WTC11 (cell line): ENCODE measurements at regions not wholly inside any gene's neighbourhood (a gene's known extent, or its start where the extent isn't known, plus 50 kb on each side); places are given as distances from the start of the nearest gene placed in this dataset.

Experiments
- ATAC-seq: fragments of 200-7000 bp; cut with Tn5 transposase; 2 replicates; pipeline ENCODE4 v1.10.0; 2021; ENCODE audit warnings: mild to moderate bottlenecking, moderate library complexity
- CTCF ChIA-PET: fragments of 300-600 bp; sonication (Branson Sonifier 250); formaldehyde crosslinking; loops from one replicate; lab custom pipeline; 2021; ENCODE audit warnings: antibody characterized with exemption; lab: Charles Lee
- POLR2A ChIA-PET: fragments of 350-600 bp; sonication (Branson Sonifier 250); formaldehyde crosslinking; loops from one replicate; lab custom pipeline; 2021; ENCODE audit warnings: antibody characterized with exemption; lab: Charles Lee
- DNase-seq: peaks from one replicate; pipeline ENCODE4 v3.0.0; 2021; ENCODE audit warnings: low spot score
- H3K27ac Mint-ChIP-seq: 2 replicates; pipeline ENCODE4 v1.8.0; 2021; ENCODE audit warnings: mixed read lengths
- H3K27me3 Mint-ChIP-seq: 2 replicates; pipeline ENCODE4 v1.8.0; 2021; ENCODE audit warnings: low read depth, mild to moderate bottlenecking, moderate library complexity, mixed read lengths
- H3K36me3 Mint-ChIP-seq: 2 replicates; pipeline ENCODE4 v1.8.0; 2021; ENCODE audit warnings: mixed read lengths
- H3K4me1 Mint-ChIP-seq: 2 replicates; pipeline ENCODE4 v1.8.0; 2022; ENCODE audit warnings: mixed read lengths
- H3K4me3 Mint-ChIP-seq: 2 replicates; pipeline ENCODE4 v1.8.0; 2021; ENCODE audit warnings: mild to moderate bottlenecking, moderate library complexity, mixed read lengths
- H3K9me3 Mint-ChIP-seq: 2 replicates; pipeline ENCODE4 v1.8.0; 2021; ENCODE audit warnings: mixed read lengths
- AFF4 ChIP-seq: sonication (generic); formaldehyde crosslinking; IDR thresholded peaks from 2 replicates; pipeline ENCODE4 v1.8.1; 2023; ENCODE audit warnings: mild to moderate bottlenecking, missing genetic modification reagents, borderline replicate concordance
- ARID4B ChIP-seq: sonication (generic); formaldehyde crosslinking; IDR thresholded peaks from 2 replicates; pipeline ENCODE4 v1.8.0; 2023; ENCODE audit warnings: missing genetic modification reagents, mild to moderate bottlenecking, borderline replicate concordance
- E2F1 ChIP-seq: sonication (generic); formaldehyde crosslinking; IDR thresholded peaks from 2 replicates; pipeline ENCODE4 v1.8.0; 2022; ENCODE audit warnings: mild to moderate bottlenecking, missing genetic modification reagents
- FOXJ3 ChIP-seq: sonication (generic); formaldehyde crosslinking; IDR thresholded peaks from 2 replicates; pipeline ENCODE4 v1.9.0; 2021; ENCODE audit warnings: missing genetic modification reagents, mild to moderate bottlenecking, borderline replicate concordance
- GABPB1 ChIP-seq: sonication (generic); formaldehyde crosslinking; IDR thresholded peaks from 2 replicates; pipeline ENCODE4 v1.8.1; 2023; ENCODE audit warnings: mild to moderate bottlenecking, missing genetic modification reagents
- MLX ChIP-seq: sonication (generic); formaldehyde crosslinking; IDR thresholded peaks from 2 replicates; pipeline ENCODE4 v1.8.1; 2023; ENCODE audit warnings: mild to moderate bottlenecking, missing genetic modification reagents, moderate library complexity
- NR1H2 ChIP-seq: sonication (generic); formaldehyde crosslinking; IDR thresholded peaks from 2 replicates; pipeline ENCODE4 v1.9.0; 2021; ENCODE audit warnings: mild to moderate bottlenecking, moderate library complexity, missing genetic modification reagents
- NR2C2 ChIP-seq: sonication (generic); formaldehyde crosslinking; IDR thresholded peaks from 2 replicates; pipeline ENCODE4 v1.8.0; 2022; ENCODE audit warnings: mild to moderate bottlenecking, missing genetic modification reagents
- RELA ChIP-seq: sonication (generic); formaldehyde crosslinking; IDR thresholded peaks from 2 replicates; pipeline ENCODE4 v1.8.1; 2022; ENCODE audit warnings: missing genetic modification reagents, mild to moderate bottlenecking, borderline replicate concordance
- RORB ChIP-seq: fragments of 250-450 bp; sonication (Bioruptor Pico); IDR thresholded peaks from 2 replicates; pipeline ENCODE4 v1.9.0; 2021; ENCODE audit warnings: mild to moderate bottlenecking
- SMAD3 ChIP-seq: sonication (generic); formaldehyde crosslinking; IDR thresholded peaks from 2 replicates; pipeline ENCODE4 v1.8.0; 2022; ENCODE audit warnings: missing genetic modification reagents, mild to moderate bottlenecking, borderline replicate concordance
- TP53 ChIP-seq: sonication (generic); formaldehyde crosslinking; IDR thresholded peaks from 2 replicates; pipeline ENCODE4 v1.8.1; 2023; ENCODE audit warnings: mild to moderate bottlenecking, missing genetic modification reagents
- ZNF219 ChIP-seq: sonication (generic); formaldehyde crosslinking; IDR thresholded peaks from 2 replicates; pipeline ENCODE4 v1.8.0; 2023; ENCODE audit warnings: missing genetic modification reagents, mild to moderate bottlenecking, borderline replicate concordance
- TF ChIP-seq, protein P1 (sequence below): fragments of 200-600 bp; IDR thresholded peaks from 2 replicates; pipeline ENCODE4 v1.8.0; 2022; ENCODE audit warnings: antibody characterized with exemption

GRCh38 chr9:80797101-80797829, 892.1 kb downstream of the TLE1 start:
- H3K27me3 Mint-ChIP-seq: no peaks in the 10 kb centered on the region
- peaks cover 19% of the 10 kb centered on the region for H3K4me1 Mint-ChIP-seq

More at GRCh38 chr9:80797101-80797829, 892.1 kb downstream of the TLE1 start:
- Mint-ChIP-seq H3K27ac (no peak overlapping the region), H3K36me3 (no peaks in the 10 kb centered on the region), H3K4me3 (no peak overlapping the region), H3K9me3 (peaks cover 10% of the 10 kb centered on the region)
- no peak for TF ChIP-seq ARID4B
- no peak for TF ChIP-seq NR1H2 (CRISPR knock-in tag)
- TF ChIP-seq FOXJ3 (CRISPR knock-in tag): no peak
- no peak for TF ChIP-seq NR2C2 (CRISPR knock-in tag)
- TF ChIP-seq E2F1 (CRISPR knock-in tag): no peak
- TF ChIP-seq RELA: no peak
- TF ChIP-seq, protein P1, sequence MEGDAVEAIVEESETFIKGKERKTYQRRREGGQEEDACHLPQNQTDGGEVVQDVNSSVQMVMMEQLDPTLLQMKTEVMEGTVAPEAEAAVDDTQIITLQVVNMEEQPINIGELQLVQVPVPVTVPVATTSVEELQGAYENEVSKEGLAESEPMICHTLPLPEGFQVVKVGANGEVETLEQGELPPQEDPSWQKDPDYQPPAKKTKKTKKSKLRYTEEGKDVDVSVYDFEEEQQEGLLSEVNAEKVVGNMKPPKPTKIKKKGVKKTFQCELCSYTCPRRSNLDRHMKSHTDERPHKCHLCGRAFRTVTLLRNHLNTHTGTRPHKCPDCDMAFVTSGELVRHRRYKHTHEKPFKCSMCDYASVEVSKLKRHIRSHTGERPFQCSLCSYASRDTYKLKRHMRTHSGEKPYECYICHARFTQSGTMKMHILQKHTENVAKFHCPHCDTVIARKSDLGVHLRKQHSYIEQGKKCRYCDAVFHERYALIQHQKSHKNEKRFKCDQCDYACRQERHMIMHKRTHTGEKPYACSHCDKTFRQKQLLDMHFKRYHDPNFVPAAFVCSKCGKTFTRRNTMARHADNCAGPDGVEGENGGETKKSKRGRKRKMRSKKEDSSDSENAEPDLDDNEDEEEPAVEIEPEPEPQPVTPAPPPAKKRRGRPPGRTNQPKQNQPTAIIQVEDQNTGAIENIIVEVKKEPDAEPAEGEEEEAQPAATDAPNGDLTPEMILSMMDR: no peak
- TF ChIP-seq ZNF219 (CRISPR knock-in tag): no peak
- no peak for TF ChIP-seq AFF4 (CRISPR knock-in tag)
- TF ChIP-seq TP53: no peak
- TF ChIP-seq MLX (CRISPR knock-in tag): no peak
- TF ChIP-seq GABPB1 (CRISPR knock-in tag): no peak
- no peak for TF ChIP-seq RORB (CRISPR knock-in tag)
- TF ChIP-seq SMAD3 (CRISPR knock-in tag): no peak
- DNase-seq: no peak
- POLR2A ChIA-PET: no interaction called here
- ATAC-seq: no peak
- CTCF ChIA-PET: no interaction called here
